Forelimb muscle (tissue), 1 donor: ENCODE measurements at regions not wholly inside any gene's neighbourhood (a gene's known extent, or its start where the extent isn't known, plus 50 kb on each side); places are given as distances from the start of the nearest gene placed in this dataset.

Experiments
- DNase-seq: peaks from one replicate; pipeline ENCODE4 v3.0.0-alpha.2; 2013; ENCODE audit warnings: low read depth

- no peak for DNase-seq
Measured at GRCh38 chr1:212224102-212224501, 61.1 kb upstream of the PPP2R5A start.

- no peak for DNase-seq
Measured at GRCh38 chr1:212225416-212225815, 59.8 kb upstream of the PPP2R5A start.

GRCh38 chr1:212225871-212226302 lies 59.3 kb upstream of the PPP2R5A start:
- DNase-seq, result no peak

GRCh38 chr1:212226467-212226866 lies 58.7 kb upstream of the PPP2R5A start:
- no peak for DNase-seq

- DNase-seq, result no peak
Measured at GRCh38 chr1:212228076-212228475, 57.1 kb upstream of the PPP2R5A start.

- no peak for DNase-seq
Measured at GRCh38 chr1:212228591-212229119, 56.6 kb upstream of the PPP2R5A start.

GRCh38 chr1:212229654-212230053 lies 55.6 kb upstream of the PPP2R5A start:
- no peak for DNase-seq

GRCh38 chr1:212230329-212230728 lies 54.9 kb upstream of the PPP2R5A start:
- no peak for DNase-seq

- no peak for DNase-seq
Measured at GRCh38 chr1:212231372-212231771, 53.8 kb upstream of the PPP2R5A start.

- DNase-seq, result no peak
Measured at GRCh38 chr1:212232090-212232489, 53.1 kb upstream of the PPP2R5A start.

GRCh38 chr1:212233321-212233720 lies 51.9 kb upstream of the PPP2R5A start:
- no peak for DNase-seq

GRCh38 chr1:212234431-212235395 lies 50.5 kb upstream of the PPP2R5A start:
- peak; percentile 44 for DNase-seq
